AG20443 (cell line): ENCODE measurements at regions not wholly inside any gene's neighbourhood (a gene's known extent, or its start where the extent isn't known, plus 50 kb on each side); places are given as distances from the start of the nearest gene placed in this dataset.
"Not testable (repeated sequence)": the region's sequence is repeated elsewhere in the genome, so short reads cannot be mapped to it uniquely, and the experiment has no call there.

Experiments used
- DNase-seq: peaks from one replicate; pipeline ENCODE4 v3.0.0; 2012; ENCODE audit warnings: low spot score, mixed read lengths

DNA sequence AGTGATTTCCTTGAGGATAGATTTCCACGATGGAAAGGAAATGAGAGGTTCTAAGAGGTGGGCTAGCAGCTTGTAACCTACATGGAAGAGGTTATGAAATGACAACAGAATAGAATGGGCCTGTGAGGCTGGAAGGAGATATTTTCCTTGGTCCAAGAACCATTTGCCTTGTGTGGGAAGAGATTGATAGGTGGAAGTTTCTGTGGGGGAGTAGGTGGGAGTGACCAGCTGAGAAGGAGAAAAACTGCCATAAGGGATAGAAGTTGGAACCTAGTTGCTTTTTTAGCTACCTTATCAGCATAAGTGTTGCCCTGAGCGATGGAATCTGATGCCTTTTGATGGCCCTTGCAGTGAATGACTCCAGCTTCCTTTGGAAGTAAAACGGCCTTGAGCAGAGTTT is 60.4 kb upstream of the NAA35 start:
- not testable (repeated sequence) for DNase-seq

DNA sequence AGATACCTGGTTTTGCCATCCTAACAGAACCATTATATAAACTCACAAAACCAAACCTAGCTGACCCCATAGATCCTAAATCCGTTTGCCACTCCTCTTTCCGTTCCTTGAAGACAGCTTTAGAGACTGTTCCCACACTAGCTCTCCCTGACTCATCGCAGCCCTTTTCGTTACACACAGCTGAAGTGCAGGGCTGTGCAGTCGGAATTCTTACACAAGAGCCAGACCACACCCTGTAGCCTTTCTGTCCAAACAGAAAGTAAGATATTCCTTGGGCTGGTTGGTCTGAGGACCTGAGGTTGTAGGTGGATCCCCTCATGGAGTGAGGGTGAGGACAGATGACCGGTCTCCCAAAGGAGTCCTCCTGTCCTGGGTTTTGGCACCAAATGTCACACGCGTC is 56.7 kb upstream of the NAA35 start:
- no peak for DNase-seq

DNA sequence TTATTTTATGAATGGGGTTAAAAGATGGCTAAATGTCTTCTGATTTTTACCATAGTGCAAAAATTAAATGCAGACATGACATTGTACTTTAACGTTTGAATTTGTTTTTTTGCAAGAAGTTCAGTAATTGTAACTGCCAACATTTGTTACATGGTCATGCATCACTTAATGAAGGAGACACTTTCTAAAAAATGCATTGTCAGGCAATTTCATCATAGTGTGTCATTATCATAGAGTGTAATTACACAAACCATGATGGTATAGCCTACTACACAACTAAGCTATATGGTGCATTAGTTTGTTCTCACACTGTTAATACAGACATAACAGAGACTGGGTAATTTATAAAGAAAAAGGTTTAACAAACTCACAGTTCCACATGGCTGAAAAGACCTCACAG is 50.0 kb upstream of the NAA35 start:
- DNase-seq = no peak
